Esophagus squamous epithelium (tissue), 5 donors: ENCODE measurements at regions not wholly inside any gene's neighbourhood (a gene's known extent, or its start where the extent isn't known, plus 50 kb on each side); places are given as distances from the start of the nearest gene placed in this dataset.

Experiments
- DNase-seq: peaks from one replicate; lab custom pipeline; 2025; lab: John Stamatoyannopoulos, UW
- H3K27ac ChIP-seq, 4 donors: fragments of 200-600 bp; sonication (generic); one replicate each; pipeline ENCODE4 v1.5.1; 2016 to 2019; ENCODE audit warnings: mild to moderate bottlenecking in 1 of 4
- H3K27me3 ChIP-seq, 4 donors: fragments of 200-600 bp; sonication (generic); 1 replicate in 3 of 4; 2 replicates in 1 of 4; pipeline versions ENCODE4 v1.5.1 to v1.6.0; 2017 to 2021; ENCODE audit warnings: antibody characterized with exemption in 1 of 4
- H3K36me3 ChIP-seq, 3 donors: fragments of 200-600 bp; sonication (generic); one replicate each; pipeline ENCODE4 v1.5.1; 2016 to 2019
- H3K4me1 ChIP-seq, 3 donors: fragments of 200-600 bp; sonication (generic); one replicate each; pipeline ENCODE4 v1.5.1; 2017 to 2019
- H3K4me3 ChIP-seq, 4 donors: fragments of 200-600 bp; sonication (generic); 1 replicate in 3 of 4; 2 replicates in 1 of 4; pipeline ENCODE4 v1.5.1; 2016 to 2019; ENCODE audit warnings: mild to moderate bottlenecking in 2 of 4, moderate library complexity in 1 of 4
- H3K9me3 ChIP-seq, 3 donors: fragments of 200-600 bp; sonication (generic); one replicate each; pipeline ENCODE4 v1.5.1; 2016 to 2019
- POLR2A ChIP-seq, 4 donors: fragments of 450-650 bp; IDR thresholded peaks; one replicate each; pipeline ENCODE4 v1.6.1; 2017; ENCODE audit warnings: antibody characterized with exemption in 4 of 4, mild to moderate bottlenecking in 4 of 4, moderate library complexity in 3 of 4
- WGBS, 2 donors: methylation state at CpG; one replicate each; pipeline ENCODE4 v1.1.5; 2018; 5-methylcytosine and 5-hydroxymethylcytosine counted together
- intact Hi-C: fragments of 100-400 bp; cut with DNase I; formaldehyde crosslinking; loops from one replicate; pipeline ENCODE4 v1.15.0; 2022
- TF ChIP-seq, protein P1 (sequence below), 6 experiments: fragments of 450-650 bp in 4 of 6; fragments of 200-600 bp in 2 of 6; sonication (generic) in 2 of 6; IDR thresholded peaks; one replicate each; pipeline ENCODE4 v1.5.1; 2016 to 2019; ENCODE audit warnings: antibody characterized with exemption in 6 of 6, mild to moderate bottlenecking in 4 of 6, moderate library complexity in 4 of 6
- donor health status: DM: yes; HTN: yes; CAD: no.

DNA sequence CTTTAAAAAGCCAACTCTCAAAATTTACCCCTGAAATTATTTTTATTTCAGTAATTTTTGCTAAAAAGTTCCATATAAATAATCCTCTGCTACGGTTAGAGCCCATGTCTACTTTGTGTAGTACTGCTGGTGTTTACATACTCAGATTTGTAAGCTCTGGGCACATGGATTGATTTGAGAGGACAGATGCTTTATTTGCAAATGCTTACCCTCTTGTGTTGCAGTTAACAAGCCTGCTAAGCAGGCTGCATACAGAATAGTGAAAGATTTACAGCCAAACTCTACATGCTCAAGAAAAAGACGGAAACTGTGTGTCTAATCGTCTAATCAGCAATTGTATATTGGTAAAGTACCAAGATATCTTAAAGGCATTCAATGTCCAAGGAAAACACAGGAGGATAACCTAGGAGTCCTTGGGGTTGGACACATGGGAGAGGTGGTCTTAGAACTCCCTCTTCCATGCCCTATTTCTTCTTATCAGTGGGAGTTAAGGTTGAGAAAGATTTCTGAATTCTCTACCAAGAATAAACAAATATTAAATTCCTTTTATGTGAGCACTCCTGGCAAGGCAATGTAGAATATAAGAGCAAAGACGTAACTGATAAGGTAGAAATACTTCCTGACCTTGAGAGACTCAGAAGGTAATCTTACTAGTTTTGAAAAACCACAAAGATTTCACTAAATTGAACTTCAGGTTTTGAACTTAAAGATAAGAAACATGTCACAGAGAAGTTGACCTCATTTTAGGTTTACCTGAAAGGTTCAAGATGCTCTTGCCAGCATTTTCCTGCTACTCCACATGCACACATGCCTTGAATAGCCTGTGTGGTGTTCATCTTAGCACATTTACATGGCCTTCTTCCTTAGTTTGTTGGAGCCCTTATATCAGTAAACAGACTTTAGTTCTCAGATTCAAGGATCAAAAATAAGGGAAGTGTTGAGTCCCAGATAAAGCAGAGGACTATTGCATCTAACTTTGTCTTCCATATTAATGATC lies 1216.5 kb downstream of the SORCS3 start:
- TF ChIP-seq POLR2A (IDR thresholded peaks at IDR 0.05) = no peak
- TF ChIP-seq, protein P1, sequence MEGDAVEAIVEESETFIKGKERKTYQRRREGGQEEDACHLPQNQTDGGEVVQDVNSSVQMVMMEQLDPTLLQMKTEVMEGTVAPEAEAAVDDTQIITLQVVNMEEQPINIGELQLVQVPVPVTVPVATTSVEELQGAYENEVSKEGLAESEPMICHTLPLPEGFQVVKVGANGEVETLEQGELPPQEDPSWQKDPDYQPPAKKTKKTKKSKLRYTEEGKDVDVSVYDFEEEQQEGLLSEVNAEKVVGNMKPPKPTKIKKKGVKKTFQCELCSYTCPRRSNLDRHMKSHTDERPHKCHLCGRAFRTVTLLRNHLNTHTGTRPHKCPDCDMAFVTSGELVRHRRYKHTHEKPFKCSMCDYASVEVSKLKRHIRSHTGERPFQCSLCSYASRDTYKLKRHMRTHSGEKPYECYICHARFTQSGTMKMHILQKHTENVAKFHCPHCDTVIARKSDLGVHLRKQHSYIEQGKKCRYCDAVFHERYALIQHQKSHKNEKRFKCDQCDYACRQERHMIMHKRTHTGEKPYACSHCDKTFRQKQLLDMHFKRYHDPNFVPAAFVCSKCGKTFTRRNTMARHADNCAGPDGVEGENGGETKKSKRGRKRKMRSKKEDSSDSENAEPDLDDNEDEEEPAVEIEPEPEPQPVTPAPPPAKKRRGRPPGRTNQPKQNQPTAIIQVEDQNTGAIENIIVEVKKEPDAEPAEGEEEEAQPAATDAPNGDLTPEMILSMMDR (IDR thresholded peaks at IDR 0.05) = no peak
- WGBS, 2 donors = 44 to 49% methylated on average over 4 of the region's 4 CpGs
- no peaks in the 10 kb centered on the region for H3K36me3 ChIP-seq
- no peaks in the 10 kb centered on the region for H3K4me1 ChIP-seq
- no peaks in the 10 kb centered on the region for H3K9me3 ChIP-seq
- no peak overlapping the region for H3K4me3 ChIP-seq
- no peaks in the 10 kb centered on the region for H3K27me3 ChIP-seq
- no peak for DNase-seq
- intact Hi-C loops = no loop called here
- no peak overlapping the region for H3K27ac ChIP-seq

DNA sequence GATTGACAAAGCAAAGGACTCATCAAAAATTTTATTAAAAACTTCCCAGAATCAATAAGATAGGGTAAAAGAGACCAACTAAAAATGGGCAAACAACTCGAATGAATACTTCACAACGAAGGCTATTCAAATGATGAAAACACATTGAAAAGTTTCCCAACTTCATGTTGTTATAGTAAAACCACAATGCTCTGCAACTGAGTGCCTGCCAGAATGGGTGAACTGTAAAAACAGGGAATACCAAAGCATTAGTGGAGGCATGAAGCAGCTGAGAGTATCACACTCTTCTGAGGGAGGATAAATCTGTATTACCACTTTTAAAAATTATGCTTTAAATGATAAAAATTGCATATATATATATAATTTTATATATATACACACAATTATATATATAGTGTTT lies 1214.7 kb downstream of the SORCS3 start:
- Histone ChIP-seq H3K4me1 (no peaks in the 10 kb centered on the region), H3K36me3 (no peaks in the 10 kb centered on the region), H3K9me3 (no peaks in the 10 kb centered on the region), H3K27me3 (no peaks in the 10 kb centered on the region), H3K27ac (no peak overlapping the region), H3K4me3 (no peak overlapping the region)
- no peak for DNase-seq
- TF ChIP-seq POLR2A (IDR thresholded peaks at IDR 0.05) = no peak
- TF ChIP-seq, protein P1 (IDR thresholded peaks at IDR 0.05) = no peak
- 56 to 68% methylated on average over 2 of the region's 2 CpGs for WGBS, 2 donors
- intact Hi-C loops = no loop called here

DNA sequence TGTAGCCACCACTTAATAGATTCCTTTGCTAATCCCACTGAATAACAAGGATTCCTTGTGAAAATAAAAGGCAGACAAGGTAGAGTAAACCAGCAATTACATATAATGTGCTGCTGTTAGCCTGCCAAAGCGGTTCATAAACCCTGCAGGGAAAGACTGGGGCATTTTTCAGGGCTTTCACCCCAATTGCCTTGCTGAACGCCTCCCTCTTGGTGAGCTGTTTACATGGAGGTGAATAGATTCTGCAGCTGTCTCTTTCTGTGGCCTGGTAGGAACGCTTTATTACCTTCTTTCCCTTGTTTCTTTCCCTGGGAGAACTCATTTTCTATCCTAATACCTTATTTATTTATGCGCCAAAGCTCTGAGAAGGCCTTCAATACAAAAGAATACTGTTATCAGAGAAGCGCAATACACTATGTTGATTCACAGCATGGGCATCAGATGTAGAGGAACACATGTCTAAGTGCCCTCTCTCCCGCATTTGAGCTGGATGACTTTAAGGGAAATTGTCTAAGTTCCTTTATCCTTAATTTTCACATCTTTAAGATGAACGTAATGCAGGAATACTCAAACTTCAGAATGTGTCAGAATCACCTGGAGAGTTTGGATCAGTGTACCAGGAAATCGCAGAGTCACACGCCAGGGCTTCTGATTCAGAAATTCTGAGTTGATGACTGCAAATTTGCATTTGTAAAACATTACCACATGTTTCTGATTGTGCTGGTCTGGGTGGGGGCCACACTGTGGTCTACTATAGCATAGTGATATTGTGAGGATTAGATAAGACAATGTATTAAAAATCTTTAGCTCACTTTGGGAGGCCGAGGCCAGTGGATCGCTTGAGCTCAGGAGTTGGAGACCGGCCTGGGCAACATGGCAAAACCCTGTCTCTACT lies 1203.8 kb downstream of the SORCS3 start:
- H3K27ac ChIP-seq = no peak overlapping the region
- no peaks in the 10 kb centered on the region for H3K27me3 ChIP-seq
- TF ChIP-seq, protein P1 (IDR thresholded peaks at IDR 0.05) = no peak
- no peak for TF ChIP-seq POLR2A (IDR thresholded peaks at IDR 0.05)
- intact Hi-C loops = no loop called here
- H3K9me3 ChIP-seq = no peaks in the 10 kb centered on the region
- no peaks in the 10 kb centered on the region for H3K36me3 ChIP-seq
- DNase-seq = no peak
- H3K4me1 ChIP-seq = no peaks in the 10 kb centered on the region
- 75 to 80% methylated on average over 12 of the region's 12 CpGs for WGBS, 2 donors
- H3K4me3 ChIP-seq = no peak overlapping the region

DNA sequence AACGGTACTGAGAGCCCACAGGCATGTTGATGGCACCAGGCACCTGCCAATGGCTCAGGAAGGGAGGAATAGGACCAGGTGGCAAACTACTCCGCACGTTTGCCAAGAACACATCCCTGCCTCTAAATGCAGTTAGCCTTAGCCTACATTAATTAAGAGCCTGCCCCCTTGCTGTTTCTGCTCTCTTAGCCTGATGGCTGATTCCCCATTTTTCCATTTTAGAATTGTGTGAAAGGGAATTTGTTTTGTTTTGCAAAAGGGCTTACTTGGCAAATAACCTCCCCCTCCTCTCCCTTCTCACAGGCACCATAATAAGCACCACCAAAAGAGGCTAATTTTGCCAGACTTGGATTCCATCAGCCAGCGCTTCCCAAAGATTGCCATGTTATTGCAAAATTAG lies 1203.2 kb downstream of the SORCS3 start:
- H3K4me1 ChIP-seq = no peaks in the 10 kb centered on the region
- no peak overlapping the region for H3K4me3 ChIP-seq
- no peak overlapping the region for H3K27ac ChIP-seq
- no peak for DNase-seq
- TF ChIP-seq, protein P1 (IDR thresholded peaks at IDR 0.05) = no peak
- no peak for TF ChIP-seq POLR2A (IDR thresholded peaks at IDR 0.05)
- no peaks in the 10 kb centered on the region for H3K9me3 ChIP-seq
- intact Hi-C loops = no loop called here
- 47 to 52% methylated on average over 4 of the region's 4 CpGs for WGBS, 2 donors
- no peaks in the 10 kb centered on the region for H3K27me3 ChIP-seq
- H3K36me3 ChIP-seq = no peaks in the 10 kb centered on the region
